Amniotic epithelial cell (primary cell): ENCODE measurements at regions not wholly inside any gene's neighbourhood (a gene's known extent, or its start where the extent isn't known, plus 50 kb on each side); places are given as distances from the start of the nearest gene placed in this dataset.

Source experiments
- DNase-seq: peaks from one replicate; pipeline ENCODE4 v3.0.0-alpha.2; 2010; ENCODE audit warnings: low read depth

- peak; percentile 64 for DNase-seq
These were observed 51.3 kb upstream of the PTPN3 start for GRCh38 chr9:109549386-109549785.

GRCh38 chr9:109551651-109552050 is 53.5 kb upstream of the PTPN3 start:
- no peak for DNase-seq

GRCh38 chr9:109555215-109555614 is 57.1 kb upstream of the PTPN3 start:
- DNase-seq: no peak

GRCh38 chr9:109556061-109556460 is 58.0 kb upstream of the PTPN3 start:
- DNase-seq: no peak

- no peak for DNase-seq
These were observed 58.7 kb upstream of the PTPN3 start for GRCh38 chr9:109556786-109557185.

- DNase-seq: no peak
These were observed 59.4 kb upstream of the PTPN3 start for GRCh38 chr9:109557481-109557880.

GRCh38 chr9:109558718-109559151 is 60.6 kb upstream of the PTPN3 start:
- DNase-seq: no peak

- DNase-seq: no peak
These were observed 62.5 kb upstream of the PTPN3 start for GRCh38 chr9:109560470-109561132.

- DNase-seq: no peak
These were observed 63.0 kb upstream of the PTPN3 start for GRCh38 chr9:109561137-109561536.

- DNase-seq: no peak
These were observed 70.0 kb upstream of the PTPN3 start for GRCh38 chr9:109568089-109568488.

GRCh38 chr9:109568568-109569210 is 70.6 kb upstream of the PTPN3 start:
- DNase-seq: no peak

- peak; percentile 55 for DNase-seq
These were observed 76.2 kb upstream of the PTPN3 start for GRCh38 chr9:109574061-109574882.

GRCh38 chr9:109576762-109577161 is 78.7 kb upstream of the PTPN3 start:
- DNase-seq: no peak

- DNase-seq: peak; percentile 73
These were observed 81.3 kb upstream of the PTPN3 start for GRCh38 chr9:109579191-109579948.

- DNase-seq: no peak
These were observed 84.3 kb upstream of the PTPN3 start for GRCh38 chr9:109582386-109582785.

- DNase-seq: no peak
These were observed 86.1 kb upstream of the PTPN3 start for GRCh38 chr9:109584205-109584604.

GRCh38 chr9:109585796-109586195 is 87.7 kb upstream of the PTPN3 start:
- no peak for DNase-seq

- no peak for DNase-seq
These were observed 88.9 kb upstream of the PTPN3 start for GRCh38 chr9:109586993-109587392.

GRCh38 chr9:109588415-109588814 is 90.3 kb upstream of the PTPN3 start:
- no peak for DNase-seq

- peak; percentile 16 for DNase-seq
These were observed 92.9 kb upstream of the PTPN3 start for GRCh38 chr9:109590966-109591365.

- DNase-seq: no peak
These were observed 93.6 kb upstream of the PTPN3 start for GRCh38 chr9:109591691-109592090.

- no peak for DNase-seq
These were observed 95.5 kb upstream of the PTPN3 start for GRCh38 chr9:109593612-109594011.
